ENCODE measurements at regions not wholly inside any gene's neighbourhood (a gene's known extent, or its start where the extent isn't known, plus 50 kb on each side); places are given as distances from the start of the nearest gene placed in this dataset.

DNA sequence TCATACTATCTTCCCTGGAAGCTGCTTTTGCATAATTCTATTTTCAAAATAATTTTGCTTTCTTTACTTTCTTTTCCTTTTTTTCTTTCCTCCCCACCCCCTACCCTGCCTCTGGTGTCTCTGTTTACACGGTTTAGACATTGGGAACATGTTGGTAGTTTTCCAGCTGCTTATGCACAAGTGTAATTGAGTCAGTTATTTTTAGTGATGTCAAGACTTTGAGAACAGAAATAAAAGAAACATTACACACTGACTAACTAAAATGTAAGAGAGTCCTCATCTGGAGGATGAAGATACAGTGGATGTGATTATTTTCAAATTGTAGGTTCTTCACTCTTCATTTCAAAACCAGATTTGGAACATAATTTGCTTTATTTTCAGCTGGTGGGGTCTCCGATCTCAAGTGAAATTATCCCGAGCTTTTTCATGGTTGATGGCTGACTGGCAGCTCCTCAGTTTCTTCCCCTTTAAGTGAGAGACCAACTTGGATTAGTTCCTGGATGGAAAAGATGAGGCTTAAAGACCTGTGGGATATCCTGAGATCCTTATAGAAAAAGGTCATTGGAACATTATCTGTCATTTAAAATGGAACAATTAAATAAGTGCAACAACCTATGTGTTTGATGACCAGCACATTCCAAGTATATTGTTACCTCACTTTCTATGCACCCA is 154.4 kb upstream of the ZNF462 start:
- no peak for DNase-seq (ENCODE audit: low read depth)

DNA sequence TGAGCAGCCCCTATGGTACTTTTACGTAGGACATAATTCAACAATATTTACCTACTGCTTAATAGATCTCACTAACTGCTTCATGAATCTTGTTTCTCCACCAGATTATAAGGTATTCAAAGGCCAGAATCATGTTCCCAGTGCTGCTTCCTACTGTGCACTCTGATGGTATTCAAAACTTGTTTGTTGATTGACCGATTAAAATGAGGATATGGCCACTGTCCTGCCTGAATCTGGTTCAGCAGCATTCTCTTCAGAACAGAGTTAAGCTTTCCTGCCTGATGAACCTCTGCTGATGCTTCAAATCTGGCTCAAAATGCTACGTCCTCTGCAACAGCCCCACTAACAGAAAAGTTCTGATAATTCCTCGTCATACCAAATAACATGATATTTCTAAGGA is 150.7 kb upstream of the ZNF462 start:
- no peak for DNase-seq (ENCODE audit: low read depth)

DNA sequence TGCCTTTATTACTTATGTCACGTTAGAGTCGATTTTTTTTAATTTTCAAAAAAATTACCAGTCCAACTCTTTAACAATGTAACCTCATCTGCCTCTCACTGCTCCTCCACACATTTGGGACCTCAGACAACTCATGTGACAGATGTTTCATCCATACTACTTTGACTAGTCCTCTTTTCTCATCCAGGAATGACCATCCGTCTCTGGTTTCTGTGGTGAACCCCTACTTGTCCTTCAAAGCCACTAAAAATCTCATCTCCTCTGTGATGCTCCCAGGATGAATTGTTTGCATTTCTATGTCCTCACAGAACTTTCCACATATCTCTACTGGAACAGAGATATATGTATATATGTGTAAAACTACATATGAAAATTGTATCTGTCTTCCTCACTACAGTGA is 149.8 kb upstream of the ZNF462 start:
- DNase-seq (ENCODE audit: low read depth), result no peak

DNA sequence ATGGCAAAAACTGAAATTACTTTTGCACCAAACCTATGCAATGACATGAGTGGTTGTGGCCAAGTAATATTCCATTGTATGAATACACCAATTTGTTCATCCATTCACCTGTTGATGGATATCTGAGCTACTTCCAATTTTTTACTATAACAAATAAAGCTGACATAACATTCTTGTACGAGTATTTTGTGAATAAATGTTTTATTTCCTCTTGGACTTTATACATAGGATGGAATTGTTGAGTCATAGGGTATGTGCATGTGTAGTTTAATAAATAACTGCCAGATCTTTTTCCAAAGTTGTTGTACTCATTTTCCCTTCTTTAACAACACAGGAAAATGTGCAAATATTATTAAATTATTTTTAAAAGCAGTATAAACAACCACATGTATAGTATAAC is 146.1 kb upstream of the ZNF462 start:
- no peak for DNase-seq (ENCODE audit: low read depth)

DNA sequence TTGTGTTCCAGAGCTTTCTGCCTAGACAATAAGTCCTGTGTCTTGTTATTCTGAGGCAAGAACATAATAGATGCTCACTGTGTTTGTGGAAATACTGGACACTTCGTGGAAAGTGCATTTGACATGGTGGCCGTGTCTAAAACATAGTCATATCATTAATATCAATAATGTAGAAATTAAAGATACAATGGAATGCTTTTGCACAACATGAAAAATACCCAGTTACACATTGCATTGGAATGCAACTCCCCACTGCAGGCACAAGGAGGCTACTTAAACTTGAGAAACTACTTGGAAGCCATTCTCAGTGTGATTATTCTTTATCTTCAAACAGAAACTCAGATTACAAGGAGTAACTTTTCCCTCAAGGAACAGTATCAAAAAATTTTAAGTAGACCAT is 145.3 kb upstream of the ZNF462 start:
- no peak for DNase-seq (ENCODE audit: low read depth)

DNA sequence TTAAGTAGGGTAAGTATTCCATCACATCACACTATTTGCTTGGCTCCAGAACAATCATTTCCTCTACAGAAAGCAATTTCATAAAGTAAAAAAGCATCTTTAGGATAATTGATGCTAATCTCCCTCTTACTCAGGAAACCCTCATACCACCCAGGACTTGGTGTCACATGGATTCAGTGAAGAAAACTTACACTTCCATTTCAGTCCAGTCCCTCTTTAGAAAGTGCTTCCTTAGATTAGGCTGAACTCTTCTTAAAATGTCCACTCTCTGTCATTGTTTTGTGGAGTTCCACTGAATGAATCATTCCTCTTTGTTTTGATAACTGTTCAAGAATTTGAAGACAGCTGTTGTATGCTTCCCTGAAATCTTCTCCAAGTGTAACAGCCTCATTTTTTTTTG is 144.0 kb upstream of the ZNF462 start:
- DNase-seq (ENCODE audit: low read depth), result no peak

DNA sequence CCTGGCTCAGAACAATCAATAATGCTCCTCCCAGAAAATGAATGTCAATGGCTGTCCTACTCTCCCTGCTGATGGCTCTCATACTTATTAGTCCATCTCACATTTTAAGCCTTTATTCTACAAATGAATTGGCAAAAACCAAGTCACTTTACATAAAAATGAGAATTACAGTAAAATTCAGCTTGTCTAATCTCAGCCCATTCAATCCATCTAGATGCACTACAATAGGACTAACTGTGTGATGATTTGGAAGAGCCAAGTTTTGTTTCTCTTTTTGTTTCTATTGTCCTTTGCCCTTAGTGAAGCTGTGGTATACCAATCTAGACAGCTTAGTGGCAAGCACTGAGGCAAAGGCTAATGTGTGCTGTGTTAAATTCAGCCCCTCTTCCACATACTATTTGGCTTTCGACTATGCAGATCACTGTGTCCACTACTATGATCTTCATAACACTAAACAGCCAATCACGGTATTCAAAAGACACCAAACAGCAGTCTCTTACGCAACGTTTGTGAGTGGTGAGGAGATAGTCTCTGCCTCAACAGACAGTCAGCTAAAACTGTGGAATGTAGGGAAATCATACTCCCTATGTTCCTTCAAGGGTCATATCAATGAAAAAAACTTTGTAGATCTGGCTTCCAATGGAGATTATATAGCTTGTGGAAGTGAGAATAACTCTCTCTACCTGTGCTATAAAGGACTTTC is 140.8 kb upstream of the ZNF462 start:
- DNase-seq (ENCODE audit: low read depth), result no peak

DNA sequence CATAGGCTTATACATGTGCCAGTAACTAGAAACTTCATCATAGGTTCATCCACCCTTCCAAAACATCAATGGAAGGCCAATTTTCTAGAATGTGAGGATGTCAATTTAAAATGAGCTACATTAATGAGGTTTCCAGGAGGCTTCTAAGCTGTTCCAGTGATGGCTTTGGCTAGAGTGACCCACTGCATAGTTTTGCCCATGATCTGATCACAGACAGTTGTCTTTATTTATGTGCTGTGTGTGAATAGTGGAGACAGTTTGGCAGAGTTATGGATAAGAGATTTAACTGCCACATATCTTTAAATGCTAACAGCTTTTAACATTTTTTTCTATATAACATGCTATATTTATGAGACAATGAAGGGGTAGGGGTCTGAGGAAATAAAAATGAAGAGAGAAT is 139.0 kb upstream of the ZNF462 start:
- DNase-seq (ENCODE audit: low read depth), result no peak

DNA sequence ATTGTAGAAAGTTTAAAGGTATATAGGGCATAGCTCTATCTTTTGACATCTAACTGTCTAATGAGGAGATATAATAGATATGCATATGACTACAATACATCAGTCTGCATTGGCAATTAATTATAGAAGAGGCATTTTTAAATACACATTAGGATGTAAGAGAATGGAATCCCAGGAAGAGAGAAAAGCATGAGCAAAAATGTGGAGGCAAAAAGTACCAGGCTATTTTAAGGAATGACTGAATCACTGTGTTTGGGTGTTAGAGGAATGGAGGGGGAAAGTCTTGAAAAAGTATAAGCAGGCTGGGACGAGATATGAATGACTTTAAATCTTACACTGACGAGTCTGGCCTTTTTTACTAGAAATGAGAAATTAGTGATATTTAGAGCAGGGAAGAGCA is 138.4 kb upstream of the ZNF462 start:
- DNase-seq (ENCODE audit: low read depth), result no peak

DNA sequence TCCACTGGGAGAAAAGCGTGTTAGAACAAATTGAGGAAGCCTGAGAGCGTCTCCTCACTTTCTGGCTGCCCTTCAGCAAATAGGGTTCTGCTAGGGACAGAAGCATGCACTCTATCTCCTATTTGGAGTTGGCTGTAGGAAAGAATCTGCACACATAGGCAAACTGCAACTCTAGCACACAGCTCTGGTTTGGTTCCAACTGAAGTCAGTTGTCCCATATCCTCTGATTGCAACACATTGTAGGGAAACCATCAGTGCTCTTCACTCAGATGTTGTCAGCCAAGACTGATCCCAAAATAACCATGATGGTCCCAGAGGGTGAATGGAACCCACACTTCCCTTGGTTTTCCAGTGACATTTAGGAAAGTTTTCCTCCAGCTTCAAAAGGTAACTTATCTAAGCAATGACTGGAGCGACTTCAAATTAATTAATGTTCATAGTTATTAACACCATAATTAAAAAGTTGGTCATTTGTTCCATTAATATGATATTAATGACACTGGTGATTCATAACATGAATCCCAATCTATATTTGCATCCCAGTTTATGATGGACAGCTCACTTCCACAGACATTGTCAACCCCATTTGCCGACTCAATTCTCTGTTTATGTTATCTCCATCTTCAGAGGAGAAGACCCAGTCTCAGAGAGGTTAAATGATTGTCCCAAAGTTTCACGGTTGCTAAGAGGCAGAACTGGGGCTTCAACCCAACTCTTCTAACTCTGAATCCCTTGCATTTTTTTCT is 136.7 kb upstream of the ZNF462 start:
- no peak for DNase-seq (ENCODE audit: low read depth)

DNA sequence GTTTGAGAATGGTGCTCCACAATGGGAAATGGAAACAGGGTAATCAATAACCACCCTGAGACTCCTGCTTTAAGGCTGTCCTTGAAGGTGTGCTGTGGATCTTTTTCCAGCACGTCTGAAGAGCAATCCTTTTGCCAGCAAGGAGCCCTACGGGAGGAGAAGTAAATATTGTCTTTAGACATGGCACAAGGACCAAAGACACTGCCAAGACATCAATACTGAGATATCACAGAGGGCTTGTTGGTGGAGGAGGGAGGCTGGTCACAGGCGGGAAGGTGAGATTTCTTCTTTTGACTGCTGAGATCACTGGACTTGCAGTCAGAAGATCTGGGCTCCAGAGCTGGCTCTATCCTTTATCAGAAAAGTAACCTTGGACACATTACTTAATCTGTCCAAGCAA is 135.0 kb upstream of the ZNF462 start:
- no peak for DNase-seq (ENCODE audit: low read depth)

DNA sequence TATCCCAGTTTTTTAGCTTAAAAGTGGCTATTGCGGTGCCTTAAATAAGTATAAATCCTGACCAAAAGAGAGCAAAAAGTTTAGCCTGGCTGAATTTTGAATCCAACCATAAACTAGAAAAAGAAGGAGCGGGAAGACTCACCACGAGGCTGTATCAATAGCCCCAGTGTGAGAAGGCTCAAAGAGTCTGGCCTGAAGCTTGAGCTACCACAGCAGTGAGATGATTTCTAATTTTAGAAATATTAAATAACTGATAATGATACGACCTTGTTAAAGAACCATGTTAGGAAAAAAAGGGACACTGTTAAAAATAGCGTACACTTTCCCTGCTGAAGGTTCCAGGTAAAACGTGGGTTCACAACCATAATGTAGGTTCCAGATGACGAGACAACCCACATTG is 134.1 kb upstream of the ZNF462 start:
- no peak for DNase-seq (ENCODE audit: low read depth)

DNA sequence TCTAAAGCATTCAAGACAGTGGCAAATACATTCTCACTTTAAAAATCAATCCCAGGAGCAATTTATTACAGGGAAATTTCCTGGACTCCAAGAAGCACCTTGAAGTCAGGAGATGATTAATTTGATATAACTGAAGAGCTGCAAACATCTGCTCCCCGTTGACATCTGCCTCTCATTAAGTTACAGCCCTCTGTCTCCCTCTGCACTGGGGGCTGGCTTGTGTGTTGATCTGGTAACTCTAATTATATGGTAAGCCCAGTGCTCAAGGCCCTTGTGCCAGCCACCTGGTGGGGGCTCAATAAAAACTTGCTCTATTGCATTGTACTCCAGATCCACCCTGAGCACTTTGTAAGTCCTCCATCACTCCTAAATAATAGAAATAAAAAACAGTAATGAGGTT is 131.1 kb upstream of the ZNF462 start:
- DNase-seq (ENCODE audit: low read depth), result no peak

DNA sequence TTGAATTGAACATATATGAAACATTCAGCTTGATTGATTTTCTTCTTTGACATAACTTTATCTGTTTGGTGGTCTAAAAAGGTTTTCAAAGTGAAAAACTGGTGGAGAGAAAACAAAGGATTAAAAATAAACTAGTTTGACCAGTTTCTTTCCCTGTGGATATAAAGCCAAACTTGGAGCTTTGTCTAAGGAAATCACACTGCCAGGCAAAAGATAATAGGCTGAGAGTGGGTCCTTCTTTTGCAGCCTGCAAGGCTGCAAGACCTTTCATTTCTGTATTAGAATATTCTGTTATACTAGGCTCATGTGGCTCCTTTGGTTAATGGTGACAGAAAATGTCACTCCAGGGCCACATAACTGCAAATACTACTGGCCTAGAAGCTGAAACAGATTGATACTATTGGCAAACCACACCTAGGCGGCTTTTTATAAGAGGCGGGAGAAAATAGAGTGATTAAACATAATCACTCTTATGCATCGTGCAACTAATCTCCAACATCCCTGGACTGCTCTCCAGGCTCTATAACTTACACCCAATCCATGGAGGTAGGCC is 129.1 kb upstream of the ZNF462 start:
- DNase-seq (ENCODE audit: low read depth), result no peak

DNA sequence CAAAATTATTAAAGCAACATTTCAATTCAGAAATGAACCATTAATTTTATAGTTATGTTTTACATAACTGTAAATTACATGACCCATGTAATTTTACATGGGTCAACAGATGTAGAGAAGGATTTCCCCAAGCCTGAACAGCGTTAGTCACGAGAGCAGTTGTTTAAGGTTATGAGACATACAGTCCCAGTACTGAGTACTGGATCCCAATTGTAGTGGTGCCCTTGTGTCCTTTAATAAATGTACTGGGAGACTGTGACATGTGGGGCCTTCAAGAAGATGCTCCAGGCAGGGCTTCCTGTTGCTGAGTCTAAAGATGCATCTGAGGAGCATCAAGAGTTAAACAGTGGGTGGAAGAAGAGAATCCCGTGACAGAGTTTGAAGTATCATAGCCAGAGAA is 125.5 kb upstream of the ZNF462 start:
- DNase-seq (ENCODE audit: low read depth), result no peak

DNA sequence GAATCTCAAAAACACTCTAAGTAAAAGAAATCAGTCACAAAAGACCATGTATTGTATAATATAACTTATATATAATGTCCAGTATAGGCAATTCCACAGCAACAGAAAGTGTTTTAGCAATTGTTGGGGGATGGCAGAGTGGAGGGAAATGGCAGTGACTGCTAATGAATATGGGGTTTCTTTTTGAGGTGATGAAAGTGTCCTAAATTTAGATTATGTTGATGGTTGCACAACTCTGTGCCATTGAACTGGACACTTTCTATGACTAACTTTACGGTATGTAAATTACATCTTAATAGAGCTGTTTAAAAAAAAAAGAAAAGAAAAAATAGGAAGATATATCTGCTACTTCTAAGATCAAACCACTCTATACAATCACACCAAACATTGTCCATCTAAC is 124.9 kb upstream of the ZNF462 start:
- DNase-seq (ENCODE audit: low read depth), result no peak

DNA sequence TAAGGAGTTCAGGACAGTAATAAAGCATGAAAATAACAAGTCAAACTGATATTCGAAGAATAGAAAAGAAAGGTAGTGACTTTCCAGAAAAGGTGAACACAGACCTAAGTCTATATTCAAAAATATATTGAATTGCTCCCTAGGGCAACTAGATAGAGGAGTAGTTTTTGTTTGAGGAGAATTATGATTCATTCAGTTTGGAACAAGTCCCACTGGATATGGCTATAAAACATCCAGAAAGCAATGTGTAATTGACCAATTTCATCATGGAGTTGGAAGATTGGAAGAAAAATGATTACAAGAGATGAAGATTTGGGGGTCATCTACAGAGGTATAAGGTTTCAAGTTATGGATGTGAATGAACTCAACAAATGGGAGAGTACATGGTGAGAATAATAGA is 117.5 kb upstream of the ZNF462 start:
- no peak for DNase-seq (ENCODE audit: low read depth)

DNA sequence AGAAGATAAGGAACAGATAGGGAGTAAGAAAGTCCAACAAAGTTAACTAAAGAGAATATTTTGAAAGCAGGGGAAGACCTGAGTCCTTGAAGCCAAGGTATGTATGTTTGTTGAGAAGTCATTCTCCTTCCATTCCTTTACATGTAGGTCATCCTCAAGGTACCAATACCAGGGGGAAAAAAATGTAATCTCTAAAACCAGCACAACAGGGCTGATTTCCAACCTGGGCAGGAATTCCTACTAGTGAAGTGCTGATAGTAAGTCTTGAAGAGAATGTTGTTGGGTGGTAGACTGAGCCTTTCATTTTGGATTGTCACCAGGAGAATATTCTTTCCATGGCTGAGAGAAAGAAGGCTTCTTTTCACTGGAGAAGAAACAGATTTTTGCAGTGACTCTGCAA is 117.1 kb upstream of the ZNF462 start:
- DNase-seq (ENCODE audit: low read depth), result no peak

DNA sequence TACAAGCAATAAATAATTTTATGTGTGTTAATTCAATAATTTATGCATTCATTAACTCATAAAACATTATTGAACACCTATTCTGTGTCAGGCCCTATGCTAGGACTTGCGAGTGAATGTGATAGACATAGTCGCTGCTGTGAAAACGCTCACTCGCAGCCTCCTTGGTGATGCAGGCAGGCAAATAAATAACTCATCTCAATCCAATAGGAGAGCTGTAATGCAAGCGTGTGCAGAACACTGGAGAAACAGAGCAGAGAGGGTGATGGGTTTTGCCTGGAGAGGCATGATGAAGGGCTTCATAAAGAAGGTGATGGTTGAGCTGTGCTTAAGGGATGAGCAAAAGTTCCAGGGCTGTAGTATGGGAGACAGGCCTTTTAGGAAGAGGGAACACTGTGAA is 111.3 kb upstream of the ZNF462 start:
- DNase-seq (ENCODE audit: low read depth), result no peak

DNA sequence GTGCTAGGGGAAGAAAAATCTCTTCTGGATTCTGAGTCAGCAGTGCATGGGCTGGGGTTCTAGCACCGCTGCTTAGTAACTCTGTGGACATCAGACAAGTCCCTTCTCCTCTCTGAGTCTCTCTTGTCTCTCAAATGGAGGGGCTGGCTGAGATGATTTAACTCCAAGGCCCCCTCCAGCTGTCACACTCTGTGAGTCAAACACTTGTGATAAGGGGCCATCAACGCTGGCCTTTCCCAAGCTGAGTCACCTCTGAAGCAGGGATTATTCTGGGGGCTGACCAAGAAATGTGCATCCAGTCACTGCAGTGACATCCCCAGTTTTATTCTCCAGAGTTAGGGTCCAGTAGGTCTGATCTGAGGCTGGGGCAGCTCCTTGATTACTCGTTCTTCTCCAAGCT is 110.4 kb upstream of the ZNF462 start:
- no peak for DNase-seq (ENCODE audit: low read depth)

DNA sequence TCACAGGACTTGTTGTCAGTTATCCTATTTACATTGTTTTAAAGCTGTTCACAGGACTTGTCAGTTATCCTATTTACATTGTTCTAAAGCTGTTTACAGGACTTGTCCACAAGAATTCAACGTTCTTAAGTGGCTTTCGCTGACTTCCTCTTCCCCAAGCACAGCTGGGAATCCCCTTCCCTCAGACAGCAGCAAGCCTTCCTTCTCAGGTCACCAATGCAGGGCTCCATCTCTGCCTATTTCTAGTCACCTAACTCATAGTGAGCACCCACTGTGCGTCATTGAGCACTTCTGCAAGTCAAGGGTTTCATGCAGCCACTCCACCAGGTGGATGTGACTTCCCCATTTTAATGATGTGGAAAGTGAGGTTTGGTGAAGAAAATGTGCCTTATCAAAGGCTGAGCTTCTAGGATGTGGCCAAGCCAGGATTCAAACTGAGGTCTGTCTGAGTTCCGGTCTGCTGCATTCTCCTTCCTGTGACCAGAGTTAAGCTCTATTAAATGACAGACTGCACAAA is 109.8 kb upstream of the ZNF462 start:
- DNase-seq (ENCODE audit: low read depth), result peak; percentile 66

DNA sequence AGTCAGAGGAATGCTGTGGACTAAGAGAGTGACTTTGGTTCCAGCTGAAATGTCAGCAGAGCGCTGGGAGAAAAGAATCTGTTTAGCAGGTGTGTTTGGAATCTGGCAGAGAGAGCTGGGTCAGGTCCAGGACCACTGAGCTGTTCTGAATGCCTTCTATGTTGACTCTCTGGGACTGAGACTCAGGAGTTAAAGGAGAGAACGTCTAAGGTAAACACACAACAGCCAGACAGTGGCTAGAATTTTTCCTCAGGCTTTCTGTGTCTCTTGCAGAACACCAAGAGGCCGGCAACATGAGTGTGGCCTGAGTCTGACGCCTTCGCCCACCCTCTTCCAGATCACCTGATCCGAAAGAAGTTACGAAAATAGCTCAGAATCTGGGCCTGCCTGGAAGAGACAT is 107.2 kb upstream of the ZNF462 start:
- DNase-seq (ENCODE audit: low read depth), result no peak

DNA sequence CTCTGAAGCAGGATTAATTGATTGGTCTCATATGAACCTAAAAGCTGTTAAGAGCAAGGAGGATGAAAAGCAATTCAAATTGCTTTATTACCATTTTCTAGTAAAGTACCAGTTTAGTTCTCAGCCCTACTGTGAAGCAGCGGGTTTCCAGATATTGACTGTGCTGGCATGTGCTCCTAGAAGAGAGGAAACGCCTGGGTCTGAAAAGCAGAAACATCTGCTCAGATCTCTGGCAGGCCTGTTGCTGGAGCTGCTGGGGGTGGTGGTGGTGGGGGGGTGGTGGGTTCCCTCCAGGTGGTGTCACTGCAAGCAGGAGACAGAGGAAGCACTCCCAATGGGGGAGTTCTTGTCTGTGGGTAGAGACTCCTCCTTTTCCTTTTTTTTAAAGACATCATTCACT is 105.5 kb upstream of the ZNF462 start:
- no peak for DNase-seq (ENCODE audit: low read depth)
